ENCODE measurements at regions not wholly inside any gene's neighbourhood (a gene's known extent, or its start where the extent isn't known, plus 50 kb on each side); places are given as distances from the start of the nearest gene placed in this dataset.
A peak's percentile ranks its signal among the peaks of the same experiment; 100 is the strongest.

DNA sequence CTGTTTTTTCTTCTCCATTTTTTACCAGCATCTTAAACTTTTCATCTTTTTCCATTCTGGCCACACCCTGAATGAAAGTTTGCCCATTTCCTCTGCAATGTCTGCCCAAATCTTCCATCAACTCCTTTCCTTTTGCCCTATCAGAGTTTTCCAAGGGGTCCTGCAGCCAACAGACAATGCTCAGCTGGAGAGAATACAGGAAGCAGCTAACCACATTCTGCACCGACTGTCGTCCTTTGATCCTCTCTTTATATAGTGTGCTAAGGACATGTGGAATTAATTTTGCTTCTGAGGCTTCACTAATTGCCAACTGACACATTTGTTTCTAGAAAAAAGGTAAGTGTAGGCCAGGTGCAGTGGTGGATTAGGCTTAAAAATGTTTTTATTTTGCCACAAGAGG, 50.5 kb upstream of the DLX2 start:
- no peaks in the 10 kb centered on the region for H3K9me3 ChIP-seq (ENCODE audit: control insufficient read depth in 3 of 3, low read length in 3 of 3)
- H3K9ac ChIP-seq (ENCODE audit: low read depth in 1 of 3, low read length in 3 of 3): no peak overlapping the region
- H3K27ac ChIP-seq (ENCODE audit: low read depth, low read length): no peak overlapping the region
- no peaks in the 10 kb centered on the region for H3K4me1 ChIP-seq (ENCODE audit: control insufficient read depth in 3 of 3, insufficient read depth in 3 of 3, low read length in 3 of 3)
- H3K27me3 ChIP-seq (ENCODE audit: control insufficient read depth in 3 of 3, insufficient read depth in 3 of 3, low read length in 3 of 3): peaks cover 0 to 8% (median 4%) of the 10 kb centered on the region in 3 donors
- no peak overlapping the region for H3K4me3 ChIP-seq (ENCODE audit: low read length in 3 of 3)
- no peaks in the 10 kb centered on the region for H3K36me3 ChIP-seq (ENCODE audit: control insufficient read depth in 3 of 3, insufficient read depth in 3 of 3, low read length in 3 of 3)

DNA sequence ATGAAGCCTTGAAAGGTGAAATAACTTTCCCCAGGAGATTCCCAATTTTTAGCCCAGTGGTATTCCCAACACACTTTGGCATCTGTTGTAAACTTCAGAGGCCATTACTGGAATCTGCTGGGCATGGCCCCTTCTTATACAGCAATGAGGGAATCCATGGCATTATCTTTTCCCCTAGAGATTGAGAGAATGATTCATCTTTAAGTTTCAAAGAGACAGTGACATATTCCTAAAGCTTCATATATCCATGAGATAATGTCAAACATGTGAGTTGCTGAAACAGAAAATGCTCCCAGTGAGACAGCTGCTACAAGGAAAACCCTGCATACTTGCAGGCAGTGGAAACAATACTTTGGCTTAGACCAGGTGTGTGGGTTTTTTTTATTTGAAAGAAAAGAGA, 51.1 kb upstream of the DLX2 start:
- no peak overlapping the region for H3K27ac ChIP-seq (ENCODE audit: low read depth, low read length)
- H3K4me1 ChIP-seq (ENCODE audit: control insufficient read depth in 3 of 3, insufficient read depth in 3 of 3, low read length in 3 of 3): no peaks in the 10 kb centered on the region
- H3K9me3 ChIP-seq (ENCODE audit: control insufficient read depth in 3 of 3, low read length in 3 of 3): no peaks in the 10 kb centered on the region
- no peak overlapping the region for H3K4me3 ChIP-seq (ENCODE audit: low read length in 3 of 3)
- H3K27me3 ChIP-seq (ENCODE audit: control insufficient read depth in 3 of 3, insufficient read depth in 3 of 3, low read length in 3 of 3): peaks cover 0 to 10% (median 7%) of the 10 kb centered on the region in 3 donors
- H3K36me3 ChIP-seq (ENCODE audit: control insufficient read depth in 3 of 3, insufficient read depth in 3 of 3, low read length in 3 of 3): no peaks in the 10 kb centered on the region
- H3K9ac ChIP-seq (ENCODE audit: low read depth in 1 of 3, low read length in 3 of 3): no peak overlapping the region

DNA sequence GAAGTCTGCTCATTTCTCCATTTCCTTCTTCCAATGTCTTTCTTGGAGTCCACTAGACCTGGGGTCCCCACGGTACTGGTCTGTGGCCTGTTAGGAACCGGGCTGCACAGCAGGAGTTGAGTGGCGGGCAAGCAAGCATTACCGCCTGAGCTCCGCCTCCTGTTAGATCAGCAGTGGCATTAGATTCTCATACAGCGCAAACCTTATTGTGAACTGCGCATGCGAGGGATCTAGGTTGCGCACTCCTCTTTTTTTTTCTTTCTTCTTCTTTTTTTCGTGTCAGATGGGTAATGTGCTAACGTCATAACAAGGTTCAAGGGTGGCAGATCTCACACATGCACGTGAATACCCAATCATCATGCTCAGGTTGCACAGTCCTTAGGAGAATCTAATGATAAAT, 53.1 kb upstream of the DLX2 start:
- H3K27me3 ChIP-seq (ENCODE audit: control insufficient read depth in 3 of 3, insufficient read depth in 3 of 3, low read length in 3 of 3): peaks cover 0 to 11% (median 9%) of the 10 kb centered on the region in 3 donors

DNA sequence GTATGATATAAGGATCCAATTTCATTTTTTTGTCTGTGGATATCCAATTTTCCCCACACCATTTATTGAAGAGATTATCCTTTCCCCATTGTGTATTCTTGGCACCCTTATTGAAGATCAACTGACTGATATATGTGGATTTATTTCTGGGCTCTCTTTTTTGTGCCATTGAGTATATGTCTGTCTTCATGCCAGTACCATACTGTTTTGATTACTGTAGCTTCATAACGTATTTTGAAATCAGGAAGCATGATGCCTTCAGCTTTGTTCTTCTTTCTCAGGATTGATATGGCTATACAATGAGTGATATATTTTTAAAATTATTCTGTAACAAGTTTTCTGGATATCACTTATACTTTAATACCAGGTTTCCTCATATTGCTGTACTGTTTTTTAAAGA, 58.1 kb upstream of the DLX2 start:
- H3K36me3 ChIP-seq (ENCODE audit: control insufficient read depth in 3 of 3, insufficient read depth in 3 of 3, low read length in 3 of 3): no peaks in the 10 kb centered on the region
- no peaks in the 10 kb centered on the region for H3K4me1 ChIP-seq (ENCODE audit: control insufficient read depth in 3 of 3, insufficient read depth in 3 of 3, low read length in 3 of 3)
- no peak overlapping the region for H3K9ac ChIP-seq (ENCODE audit: low read depth in 1 of 3, low read length in 3 of 3)
- no peak overlapping the region for H3K27ac ChIP-seq (ENCODE audit: low read depth, low read length)
- no peak overlapping the region for H3K4me3 ChIP-seq (ENCODE audit: low read length in 3 of 3)
- H3K27me3 ChIP-seq (ENCODE audit: control insufficient read depth in 3 of 3, insufficient read depth in 3 of 3, low read length in 3 of 3): peaks cover 0 to 9% (median 5%) of the 10 kb centered on the region in 3 donors
- H3K9me3 ChIP-seq (ENCODE audit: control insufficient read depth in 3 of 3, low read length in 3 of 3): peaks cover 0 to 5% (median 1%) of the 10 kb centered on the region in 3 donors

More for the DNA sequence above, 53.1 kb upstream of the DLX2 start:
- no peaks in the 10 kb centered on the region for H3K36me3 ChIP-seq (ENCODE audit: control insufficient read depth in 3 of 3, insufficient read depth in 3 of 3, low read length in 3 of 3)
- H3K9me3 ChIP-seq (ENCODE audit: control insufficient read depth in 3 of 3, low read length in 3 of 3): no peaks in the 10 kb centered on the region
- H3K4me1 ChIP-seq (ENCODE audit: control insufficient read depth in 3 of 3, insufficient read depth in 3 of 3, low read length in 3 of 3): no peaks in the 10 kb centered on the region
- H3K4me3 ChIP-seq (ENCODE audit: low read length in 3 of 3): no peak overlapping the region
- H3K27ac ChIP-seq (ENCODE audit: low read depth, low read length): no peak overlapping the region
- H3K9ac ChIP-seq (ENCODE audit: low read depth in 1 of 3, low read length in 3 of 3): no peak overlapping the region

DNA sequence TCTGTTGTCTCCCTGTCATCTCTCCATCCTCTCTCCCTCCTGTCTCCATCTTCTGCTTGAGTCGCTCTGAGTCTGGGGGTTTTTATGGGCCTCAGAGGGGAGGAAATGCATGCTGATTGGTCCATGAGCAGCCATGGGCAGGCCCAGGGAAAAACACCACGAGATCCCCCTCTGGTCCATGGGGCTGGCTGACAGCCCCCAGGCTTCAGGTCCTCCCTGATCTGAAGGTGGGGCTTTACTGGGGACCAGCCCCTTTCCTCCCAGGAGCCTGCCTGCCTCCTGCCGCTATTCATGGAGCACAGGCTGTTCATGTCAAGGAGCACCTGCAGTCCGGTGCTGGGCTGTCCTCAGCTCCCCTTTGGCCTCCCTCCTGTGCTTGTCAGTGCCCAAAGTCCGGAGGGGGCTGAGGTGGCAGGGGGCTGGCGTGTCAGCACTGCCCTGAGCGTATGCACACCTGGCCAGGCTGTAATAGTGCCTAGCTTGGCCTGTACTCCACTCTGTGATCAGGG, 59.6 kb upstream of the DLX2 start:
- no peak overlapping the region for H3K27ac ChIP-seq (ENCODE audit: low read depth, low read length)
- no peaks in the 10 kb centered on the region for H3K4me1 ChIP-seq (ENCODE audit: control insufficient read depth in 3 of 3, insufficient read depth in 3 of 3, low read length in 3 of 3)
- peaks cover 0 to 9% (median 5%) of the 10 kb centered on the region in 3 donors for H3K27me3 ChIP-seq (ENCODE audit: control insufficient read depth in 3 of 3, insufficient read depth in 3 of 3, low read length in 3 of 3)
- peaks cover 0 to 5% (median 1%) of the 10 kb centered on the region in 3 donors for H3K9me3 ChIP-seq (ENCODE audit: control insufficient read depth in 3 of 3, low read length in 3 of 3)
- H3K36me3 ChIP-seq (ENCODE audit: control insufficient read depth in 3 of 3, insufficient read depth in 3 of 3, low read length in 3 of 3): no peaks in the 10 kb centered on the region
- H3K4me3 ChIP-seq (ENCODE audit: low read length in 3 of 3): no peak overlapping the region
- H3K9ac ChIP-seq (ENCODE audit: low read depth in 1 of 3, low read length in 3 of 3): no peak overlapping the region

DNA sequence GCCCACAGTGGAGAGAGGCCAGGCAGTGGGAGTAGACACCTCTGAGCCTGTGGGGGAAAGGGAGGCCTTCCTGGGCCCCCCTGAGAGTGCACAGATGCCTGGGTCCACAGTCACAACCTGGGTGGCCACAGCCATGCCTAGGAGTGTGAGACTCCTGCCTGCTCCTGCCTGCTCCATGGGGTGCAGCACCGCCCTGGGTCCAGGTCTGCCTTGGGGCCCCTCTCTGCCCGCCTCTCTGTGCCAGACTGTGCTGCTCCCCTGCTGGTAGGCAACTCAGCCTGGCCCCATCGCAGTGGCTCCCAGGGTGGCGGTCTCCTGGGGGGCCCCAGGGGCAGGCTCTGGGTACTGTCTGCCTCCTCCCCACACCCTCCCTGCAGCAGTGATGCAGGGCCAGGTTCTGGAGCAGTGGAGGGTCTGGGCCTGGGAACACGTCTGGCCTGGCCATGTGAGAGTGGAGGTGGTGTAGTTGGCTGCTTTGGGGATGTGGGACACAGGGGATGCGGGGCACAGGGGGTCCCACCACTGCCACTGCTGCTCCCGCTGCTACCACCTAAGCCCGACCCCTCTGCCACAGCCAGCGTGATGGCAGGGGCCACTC, 60.1 kb upstream of the DLX2 start:
- H3K27ac ChIP-seq (ENCODE audit: low read depth, low read length): no peak overlapping the region
- no peaks in the 10 kb centered on the region for H3K4me1 ChIP-seq (ENCODE audit: control insufficient read depth in 3 of 3, insufficient read depth in 3 of 3, low read length in 3 of 3)

DNA sequence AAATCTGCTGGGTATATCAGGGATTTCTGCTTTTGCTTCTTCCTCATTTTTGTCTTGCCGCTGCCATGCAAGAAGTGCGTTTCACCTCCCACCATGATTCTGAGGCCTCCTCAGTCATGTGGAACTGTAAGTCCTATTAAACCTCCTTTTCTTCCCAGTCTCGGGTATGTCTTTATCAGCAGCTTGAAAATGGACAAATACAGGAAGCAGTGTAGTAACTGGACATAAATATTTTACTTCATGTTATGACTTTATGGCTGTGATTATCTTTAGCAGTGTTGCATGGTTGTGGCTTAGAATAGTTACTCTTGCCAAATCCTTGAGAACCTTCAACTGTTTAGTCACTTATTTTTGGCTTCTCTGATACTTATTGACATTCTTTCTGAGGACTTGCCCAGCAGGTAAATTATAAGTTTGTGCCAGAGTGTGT, 66.2 kb upstream of the DLX2 start:
- Histone ChIP-seq H3K27me3 (ENCODE audit: control insufficient read depth in 3 of 3, insufficient read depth in 3 of 3, low read length in 3 of 3) (peaks cover 0 to 8% (median 6%) of the 10 kb centered on the region in 3 donors), H3K4me1 (ENCODE audit: control insufficient read depth in 3 of 3, insufficient read depth in 3 of 3, low read length in 3 of 3) (peaks cover 0 to 7% (median 5%) of the 10 kb centered on the region in 3 donors), H3K4me3 (ENCODE audit: low read length in 3 of 3) (no peak overlapping the region), H3K27ac (ENCODE audit: low read depth, low read length) (no peak overlapping the region), H3K9ac (ENCODE audit: low read depth in 1 of 3, low read length in 3 of 3) (no peak overlapping the region), H3K36me3 (ENCODE audit: control insufficient read depth in 3 of 3, insufficient read depth in 3 of 3, low read length in 3 of 3) (no peaks in the 10 kb centered on the region), H3K9me3 (ENCODE audit: control insufficient read depth in 3 of 3, low read length in 3 of 3) (no peaks in the 10 kb centered on the region)

More for the DNA sequence above, 60.1 kb upstream of the DLX2 start:
- Histone ChIP-seq H3K9me3 (ENCODE audit: control insufficient read depth in 3 of 3, low read length in 3 of 3) (peaks cover 0 to 5% (median 1%) of the 10 kb centered on the region in 3 donors), H3K27me3 (ENCODE audit: control insufficient read depth in 3 of 3, insufficient read depth in 3 of 3, low read length in 3 of 3) (peaks cover 0 to 9% (median 5%) of the 10 kb centered on the region in 3 donors), H3K9ac (ENCODE audit: low read depth in 1 of 3, low read length in 3 of 3) (no peak overlapping the region), H3K36me3 (ENCODE audit: control insufficient read depth in 3 of 3, insufficient read depth in 3 of 3, low read length in 3 of 3) (no peaks in the 10 kb centered on the region), H3K4me3 (ENCODE audit: low read length in 3 of 3) (no peak overlapping the region)

DNA sequence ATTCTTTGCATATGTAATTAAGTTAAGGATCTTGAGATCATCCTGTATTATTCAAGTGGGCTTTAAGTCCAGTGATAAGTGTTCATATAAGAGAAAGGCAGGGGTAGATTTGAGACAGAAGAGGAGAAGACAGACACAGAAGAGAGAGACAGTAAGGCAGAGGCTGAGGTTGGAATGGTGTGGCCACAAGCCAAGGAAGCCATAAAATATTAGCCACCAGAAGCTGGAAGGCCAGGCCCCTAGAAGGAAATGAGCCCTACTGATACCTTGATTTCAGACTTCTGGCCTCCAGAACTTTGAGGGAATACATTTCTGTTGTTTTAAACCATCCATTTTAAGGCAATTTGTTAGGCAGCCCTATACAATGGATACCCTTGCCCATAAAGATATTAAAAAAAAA, 66.9 kb upstream of the DLX2 start:
- Histone ChIP-seq H3K27me3 (ENCODE audit: control insufficient read depth in 3 of 3, insufficient read depth in 3 of 3, low read length in 3 of 3) (peaks cover 0 to 8% (median 6%) of the 10 kb centered on the region in 3 donors), H3K4me1 (ENCODE audit: control insufficient read depth in 3 of 3, insufficient read depth in 3 of 3, low read length in 3 of 3) (peaks cover 0 to 7% (median 5%) of the 10 kb centered on the region in 3 donors), H3K36me3 (ENCODE audit: control insufficient read depth in 3 of 3, insufficient read depth in 3 of 3, low read length in 3 of 3) (no peaks in the 10 kb centered on the region), H3K27ac (ENCODE audit: low read depth, low read length) (no peak overlapping the region), H3K9ac (ENCODE audit: low read depth in 1 of 3, low read length in 3 of 3) (no peak overlapping the region), H3K4me3 (ENCODE audit: low read length in 3 of 3) (no peak overlapping the region), H3K9me3 (ENCODE audit: control insufficient read depth in 3 of 3, low read length in 3 of 3) (no peaks in the 10 kb centered on the region)

DNA sequence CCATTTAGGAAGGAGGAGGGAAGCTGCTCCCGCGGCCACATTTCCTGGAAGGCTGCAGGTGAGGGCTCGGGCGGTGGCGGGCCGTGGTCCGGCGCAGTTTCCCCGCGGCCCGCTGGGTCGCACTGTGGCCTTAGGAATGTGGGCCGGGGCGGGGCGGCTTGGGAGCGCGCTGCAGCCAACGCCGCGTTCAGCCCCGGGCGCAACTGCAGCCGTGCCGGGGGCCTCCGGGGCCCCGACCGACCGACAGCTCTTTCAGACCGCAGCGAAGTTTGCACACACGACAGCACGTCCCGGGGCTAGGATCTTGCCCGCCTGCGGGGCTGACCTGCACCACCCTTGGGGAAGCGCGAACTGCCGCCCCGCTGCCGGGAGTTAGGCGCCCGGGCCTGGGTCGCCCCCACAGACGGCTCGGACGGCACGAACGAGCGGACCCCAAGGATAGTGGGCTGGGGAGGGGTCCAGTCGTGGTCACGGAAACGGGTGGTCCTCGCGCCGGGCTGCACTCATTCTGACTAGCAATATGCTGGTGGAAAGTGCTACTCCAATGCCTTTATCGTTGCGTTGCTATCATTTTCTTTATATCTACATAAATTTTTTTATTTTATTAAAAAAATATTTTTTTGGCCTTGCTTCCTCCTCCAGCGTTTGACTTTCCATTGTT, 69.9 kb upstream of the DLX2 start:
- Histone ChIP-seq H3K9ac (ENCODE audit: low read depth in 1 of 3, low read length in 3 of 3) (peak overlapping the region in 2 of 3 donors; percentile 50 to 73), H3K4me3 (ENCODE audit: low read length in 3 of 3) (peak overlapping the region; percentile 62 to 73 (median 70)), H3K4me1 (ENCODE audit: control insufficient read depth in 3 of 3, insufficient read depth in 3 of 3, low read length in 3 of 3) (peaks cover 0 to 7% (median 5%) of the 10 kb centered on the region in 3 donors), H3K27me3 (ENCODE audit: control insufficient read depth in 3 of 3, insufficient read depth in 3 of 3, low read length in 3 of 3) (peaks cover 0 to 8% (median 6%) of the 10 kb centered on the region in 3 donors), H3K36me3 (ENCODE audit: control insufficient read depth in 3 of 3, insufficient read depth in 3 of 3, low read length in 3 of 3) (no peaks in the 10 kb centered on the region), H3K27ac (ENCODE audit: low read depth, low read length) (no peak overlapping the region), H3K9me3 (ENCODE audit: control insufficient read depth in 3 of 3, low read length in 3 of 3) (no peaks in the 10 kb centered on the region)

DNA sequence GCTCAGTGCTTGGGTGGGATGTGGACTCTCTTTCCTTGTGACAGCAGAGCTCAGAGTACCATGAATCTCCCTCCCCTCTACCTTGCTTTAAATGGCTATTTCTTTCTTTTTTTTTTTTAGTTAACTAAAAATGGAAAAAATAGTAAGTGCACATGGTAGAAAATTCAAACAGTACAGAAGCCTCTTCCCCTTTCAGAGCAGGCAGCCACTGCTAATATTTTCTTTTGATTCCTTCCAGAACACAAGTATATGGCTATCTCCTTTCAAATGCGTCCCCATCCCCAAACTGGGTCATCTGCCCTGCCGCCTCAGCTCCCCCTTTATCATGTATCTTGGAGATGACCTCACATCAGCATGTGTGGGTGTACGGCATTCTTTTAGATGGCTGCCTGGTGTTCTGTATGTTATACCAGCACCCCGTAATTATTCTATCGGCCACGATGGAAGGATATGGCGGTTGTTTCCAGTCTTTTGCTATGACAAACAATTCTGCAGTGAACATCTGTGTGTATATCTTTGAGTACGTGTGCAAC, 70.5 kb upstream of the DLX2 start:
- Histone ChIP-seq H3K27ac (ENCODE audit: low read depth, low read length) (no peak overlapping the region), H3K36me3 (ENCODE audit: control insufficient read depth in 3 of 3, insufficient read depth in 3 of 3, low read length in 3 of 3) (no peaks in the 10 kb centered on the region), H3K4me3 (ENCODE audit: low read length in 3 of 3) (no peak overlapping the region), H3K9me3 (ENCODE audit: control insufficient read depth in 3 of 3, low read length in 3 of 3) (no peaks in the 10 kb centered on the region), H3K9ac (ENCODE audit: low read depth in 1 of 3, low read length in 3 of 3) (peak overlapping the region in 1 of 3 donors; percentile 50), H3K27me3 (ENCODE audit: control insufficient read depth in 3 of 3, insufficient read depth in 3 of 3, low read length in 3 of 3) (peaks cover 0 to 8% (median 6%) of the 10 kb centered on the region in 3 donors), H3K4me1 (ENCODE audit: control insufficient read depth in 3 of 3, insufficient read depth in 3 of 3, low read length in 3 of 3) (peaks cover 0 to 7% (median 5%) of the 10 kb centered on the region in 3 donors)
